H9 (cell line): ENCODE measurements at regions not wholly inside any gene's neighbourhood (a gene's known extent, or its start where the extent isn't known, plus 50 kb on each side); places are given as distances from the start of the nearest gene placed in this dataset.

Experiments
- DNase-seq: peaks from one replicate; pipeline ENCODE4 v3.0.0-alpha.2; 2017
- H2AFZ ChIP-seq: one replicate; pipeline ENCODE4 v1.6.1; 2013; ENCODE audit warnings: mild to moderate bottlenecking, low read length, control low read depth, moderate library complexity
- H2AK5ac ChIP-seq: 2 replicates; pipeline ENCODE4 v1.6.1; 2013; ENCODE audit warnings: low read length, control low read depth, mixed read lengths; ENCODE audit not compliant: insufficient read length
- H2BK120ac ChIP-seq: one replicate; pipeline ENCODE4 v1.6.1; 2013; ENCODE audit warnings: low read depth, mild to moderate bottlenecking, low read length, control low read depth, inconsistent platforms; ENCODE audit not compliant: poor library complexity, severe bottlenecking
- H2BK12ac ChIP-seq: 2 replicates; pipeline ENCODE4 v1.6.1; 2013; ENCODE audit warnings: low read length, control low read depth, mixed read lengths, low read depth; ENCODE audit not compliant: insufficient read length
- H2BK15ac ChIP-seq: 2 replicates; pipeline ENCODE4 v1.6.1; 2013; ENCODE audit warnings: low read depth, low read length, control low read depth
- H2BK20ac ChIP-seq: one replicate; pipeline ENCODE4 v1.6.1; 2013; ENCODE audit warnings: low read depth, mild to moderate bottlenecking, low read length, control low read depth, inconsistent platforms; ENCODE audit not compliant: poor library complexity, severe bottlenecking
- H2BK5ac ChIP-seq: 2 replicates; pipeline ENCODE4 v1.6.1; 2013; ENCODE audit warnings: low read length, control low read depth, mixed read lengths; ENCODE audit not compliant: insufficient read length
- H3K14ac ChIP-seq: 2 replicates; pipeline ENCODE4 v1.6.1; 2013; ENCODE audit warnings: low read length, control low read depth; ENCODE audit not compliant: insufficient read depth
- H3K18ac ChIP-seq: 2 replicates; pipeline ENCODE4 v1.6.1; 2013; ENCODE audit warnings: low read depth, mild to moderate bottlenecking, mixed read lengths, low read length, control low read depth; ENCODE audit not compliant: insufficient read length
- H3K23ac ChIP-seq: 2 replicates; pipeline ENCODE4 v1.6.1; 2013; ENCODE audit warnings: low read length, control low read depth, mixed read lengths, low read depth; ENCODE audit not compliant: insufficient read length
- H3K23me2 ChIP-seq: 2 replicates; pipeline ENCODE4 v1.6.1; 2013; ENCODE audit warnings: low read depth, mild to moderate bottlenecking, mixed read lengths, low read length, control low read depth; ENCODE audit not compliant: insufficient read length, poor library complexity, severe bottlenecking
- H3K27ac ChIP-seq: 2 replicates; pipeline ENCODE4 v1.5.1; 2013; ENCODE audit warnings: low read length, control low read depth, mixed read lengths, low read depth; ENCODE audit not compliant: insufficient read length
- H3K27me3 ChIP-seq: 2 replicates; pipeline ENCODE4 v1.6.1; 2013; ENCODE audit warnings: low read length, control low read depth, inconsistent platforms; ENCODE audit not compliant: insufficient read depth
- H3K4ac ChIP-seq: 2 replicates; pipeline ENCODE4 v1.6.1; 2013; ENCODE audit warnings: low read depth, mild to moderate bottlenecking, control low read depth, inconsistent platforms, low read length, moderate library complexity
- H3K4me1 ChIP-seq: 2 replicates; pipeline ENCODE4 v1.6.1; 2013; ENCODE audit warnings: low read length, control low read depth, inconsistent platforms; ENCODE audit not compliant: insufficient read depth
- H3K4me2 ChIP-seq: 2 replicates; pipeline ENCODE4 v1.6.1; 2013; ENCODE audit warnings: low read length, control low read depth, mixed read lengths; ENCODE audit not compliant: insufficient read length, insufficient read depth
- H3K56ac ChIP-seq: 2 replicates; pipeline ENCODE4 v1.6.1; 2013; ENCODE audit warnings: low read depth, mild to moderate bottlenecking, mixed read lengths, low read length, control low read depth; ENCODE audit not compliant: insufficient read length
- H3K79me1 ChIP-seq: 2 replicates; pipeline ENCODE4 v1.6.1; 2013; ENCODE audit warnings: low read depth, mild to moderate bottlenecking, moderate library complexity, low read length, control low read depth, inconsistent platforms; ENCODE audit not compliant: insufficient read depth, poor library complexity, severe bottlenecking
- H3K79me2 ChIP-seq: 2 replicates; pipeline ENCODE4 v1.6.1; 2013; ENCODE audit warnings: low read length, control low read depth, inconsistent platforms; ENCODE audit not compliant: insufficient read depth
- H3K9ac ChIP-seq: 2 replicates; pipeline ENCODE4 v1.6.1; 2013; ENCODE audit warnings: low read length, control low read depth, mixed read lengths; ENCODE audit not compliant: insufficient read length; ENCODE audit errors: extremely low read depth
- H3K9me3 ChIP-seq: one replicate; pipeline ENCODE4 v1.6.1; 2013; ENCODE audit warnings: low read depth, low read length, inconsistent platforms; ENCODE audit not compliant: control insufficient read depth
- H3T11ph ChIP-seq: one replicate; pipeline ENCODE4 v1.6.1; 2013; ENCODE audit warnings: mild to moderate bottlenecking, low read length, control low read depth, inconsistent platforms
- H4K20me1 ChIP-seq: one replicate; pipeline ENCODE4 v1.6.1; 2013; ENCODE audit not compliant: control insufficient read depth, insufficient read length, insufficient read depth
- H4K5ac ChIP-seq: 2 replicates; pipeline ENCODE4 v1.6.1; 2013; ENCODE audit warnings: low read depth, mild to moderate bottlenecking, mixed read lengths, low read length, control low read depth; ENCODE audit not compliant: insufficient read length
- H4K8ac ChIP-seq: replicated peaks from 2 replicates; pipeline ENCODE4 v1.6.1; 2013; ENCODE audit warnings: low read length, control low read depth, mixed read lengths, low read depth; ENCODE audit not compliant: insufficient read length
- H4K91ac ChIP-seq: 2 replicates; pipeline ENCODE4 v1.6.1; 2013; ENCODE audit warnings: low read depth, mild to moderate bottlenecking, moderate library complexity, mixed read lengths, low read length, control low read depth; ENCODE audit not compliant: insufficient read length
- H3K27ac Mint-ChIP-seq, 3 experiments: 2 replicates in 2 of 3; 3 replicates in 1 of 3; pipeline ENCODE4 v1.8.0; 2020 to 2021; ENCODE audit warnings: mixed read lengths in 3 of 3, mild to moderate bottlenecking in 1 of 3, moderate library complexity in 1 of 3
- H3K27me3 Mint-ChIP-seq: 2 replicates; pipeline ENCODE4 v1.8.0; 2021; ENCODE audit warnings: low read depth, mild to moderate bottlenecking, moderate library complexity, mixed read lengths
- H3K36me3 Mint-ChIP-seq, 3 experiments: 2 replicates in 2 of 3; 3 replicates in 1 of 3; pipeline ENCODE4 v1.8.0; 2020 to 2021; ENCODE audit warnings: low read depth in 3 of 3, mixed read lengths in 3 of 3; ENCODE audit not compliant: insufficient read depth in 1 of 3
- H3K4me1 Mint-ChIP-seq, 2 experiments: 2 replicates each; pipeline ENCODE4 v1.8.0; 2020; ENCODE audit warnings: mixed read lengths in 2 of 2
- H3K4me3 Mint-ChIP-seq, 2 experiments: 2 replicates in 1 of 2; 3 replicates in 1 of 2; pipeline ENCODE4 v1.8.0; 2020 to 2021; ENCODE audit warnings: mild to moderate bottlenecking in 2 of 2, mixed read lengths in 2 of 2, moderate library complexity in 1 of 2
- H3K9me3 Mint-ChIP-seq, 2 experiments: 2 replicates in 1 of 2; 3 replicates in 1 of 2; pipeline ENCODE4 v1.8.0; 2020; ENCODE audit warnings: mild to moderate bottlenecking in 2 of 2, mixed read lengths in 2 of 2, moderate library complexity in 1 of 2
- CTCF ChIP-seq: fragments of 200-600 bp; sonication (generic); conservative IDR thresholded peaks from 3 replicates; pipeline ENCODE4 v1.8.0; 2021; ENCODE audit warnings: antibody characterized with exemption, mild to moderate bottlenecking
- WGBS: extraction: QIAGEN DNeasy Blood & Tissue Kit; methylation state at CpG from one replicate; pipeline ENCODE4 v1.1.7; 2013; ENCODE audit warnings: missing lambda C conversion rate, low lambda C conversion rate, mixed read lengths; ENCODE audit not compliant: insufficient read length; ENCODE audit errors: extremely low coverage; 5-methylcytosine and 5-hydroxymethylcytosine counted together

- H2AFZ ChIP-seq: no peak overlapping the region
- no peak overlapping the region for H2BK15ac ChIP-seq
- H3K79me1 ChIP-seq: no peaks in the 10 kb centered on the region
- no peaks in the 10 kb centered on the region for H3K27me3 ChIP-seq
- no CpG with 5 or more reads among the region's 3 CpGs for WGBS
- H3K9me3 ChIP-seq: no peaks in the 10 kb centered on the region
- H3K4me2 ChIP-seq: no peak overlapping the region
- no peak overlapping the region for H3K56ac ChIP-seq
- H3K4ac ChIP-seq: no peak overlapping the region
- no peak overlapping the region for H3K27ac Mint-ChIP-seq
- no peak overlapping the region for H2BK20ac ChIP-seq
- no peak overlapping the region for H3T11ph ChIP-seq
- no peak overlapping the region for H2BK12ac ChIP-seq
- H3K9me3 Mint-ChIP-seq: 0 out of 5 replicates have a peak, but pooled peaks cover 0 to 1% of the 10 kb centered on the region in 2 experiments
- H2BK5ac ChIP-seq: no peak overlapping the region
- no peaks in the 10 kb centered on the region for H3K4me1 Mint-ChIP-seq
- no peaks in the 10 kb centered on the region for H3K79me2 ChIP-seq
- H3K23ac ChIP-seq: no peak overlapping the region
- no peaks in the 10 kb centered on the region for H3K36me3 Mint-ChIP-seq
- H3K9ac ChIP-seq: no peak overlapping the region
- TF ChIP-seq CTCF: no peak
- no peak overlapping the region for H3K14ac ChIP-seq
- DNase-seq: no peak
- H3K4me1 ChIP-seq: no peaks in the 10 kb centered on the region
- H3K27me3 Mint-ChIP-seq: no peaks in the 10 kb centered on the region
- no peak overlapping the region for H4K8ac ChIP-seq
- H4K5ac ChIP-seq: no peak overlapping the region
- H4K20me1 ChIP-seq: no peaks in the 10 kb centered on the region
- H3K27ac ChIP-seq: no peak overlapping the region
- no peak overlapping the region for H2AK5ac ChIP-seq
- no peaks in the 10 kb centered on the region for H3K23me2 ChIP-seq
- H4K91ac ChIP-seq: no peak overlapping the region
- H3K4me3 Mint-ChIP-seq: no peak overlapping the region
- H3K18ac ChIP-seq: no peak overlapping the region
- H2BK120ac ChIP-seq: no peak overlapping the region
Observed at GRCh38 chr1:218836264-218836663, 337.4 kb upstream of the LYPLAL1 start.
